Coronary artery (tissue), 2 donors: ENCODE measurements at regions not wholly inside any gene's neighbourhood (a gene's known extent, or its start where the extent isn't known, plus 50 kb on each side); places are given as distances from the start of the nearest gene placed in this dataset.

ENCODE experiments used
- DNase-seq: peaks from one replicate; pipeline ENCODE4 v3.0.0-alpha.2; 2017; ENCODE audit warnings: low spot score
- H3K27ac ChIP-seq, 2 donors: fragments of 200-600 bp; sonication (generic); one replicate each; pipeline ENCODE4 v1.5.1; 2016 to 2019
- H3K4me3 ChIP-seq: fragments of 200-600 bp; sonication (generic); 2 replicates; pipeline ENCODE4 v1.5.1; 2016; ENCODE audit warnings: mild to moderate bottlenecking, moderate library complexity
- TF ChIP-seq, protein P1 (sequence below): fragments of 200-600 bp; sonication (generic); IDR thresholded peaks from one replicate; pipeline ENCODE4 v1.5.1; 2019; ENCODE audit warnings: antibody characterized with exemption

DNA sequence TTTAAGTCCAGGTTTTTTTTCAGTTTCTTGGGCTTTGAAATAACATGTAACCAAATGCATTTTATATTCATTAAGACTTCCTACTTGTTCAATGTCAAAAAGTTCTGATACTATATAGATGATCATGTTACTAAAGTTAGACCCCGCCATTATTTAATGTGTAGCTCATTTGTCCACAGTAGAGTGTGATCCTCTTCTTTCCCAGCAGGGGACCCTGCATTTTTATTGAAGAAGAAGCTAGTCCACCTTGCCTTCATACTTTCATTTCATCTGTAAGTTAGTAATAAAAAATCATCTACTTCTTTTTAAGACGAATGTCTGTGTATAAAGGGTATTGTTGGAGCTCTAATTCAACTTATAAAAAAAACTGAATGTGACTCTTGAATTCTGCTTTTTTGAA, 404.6 kb downstream of the SI start:
- Histone ChIP-seq H3K27ac (no peak overlapping the region), H3K4me3 (no peak overlapping the region)
- TF ChIP-seq, protein P1, sequence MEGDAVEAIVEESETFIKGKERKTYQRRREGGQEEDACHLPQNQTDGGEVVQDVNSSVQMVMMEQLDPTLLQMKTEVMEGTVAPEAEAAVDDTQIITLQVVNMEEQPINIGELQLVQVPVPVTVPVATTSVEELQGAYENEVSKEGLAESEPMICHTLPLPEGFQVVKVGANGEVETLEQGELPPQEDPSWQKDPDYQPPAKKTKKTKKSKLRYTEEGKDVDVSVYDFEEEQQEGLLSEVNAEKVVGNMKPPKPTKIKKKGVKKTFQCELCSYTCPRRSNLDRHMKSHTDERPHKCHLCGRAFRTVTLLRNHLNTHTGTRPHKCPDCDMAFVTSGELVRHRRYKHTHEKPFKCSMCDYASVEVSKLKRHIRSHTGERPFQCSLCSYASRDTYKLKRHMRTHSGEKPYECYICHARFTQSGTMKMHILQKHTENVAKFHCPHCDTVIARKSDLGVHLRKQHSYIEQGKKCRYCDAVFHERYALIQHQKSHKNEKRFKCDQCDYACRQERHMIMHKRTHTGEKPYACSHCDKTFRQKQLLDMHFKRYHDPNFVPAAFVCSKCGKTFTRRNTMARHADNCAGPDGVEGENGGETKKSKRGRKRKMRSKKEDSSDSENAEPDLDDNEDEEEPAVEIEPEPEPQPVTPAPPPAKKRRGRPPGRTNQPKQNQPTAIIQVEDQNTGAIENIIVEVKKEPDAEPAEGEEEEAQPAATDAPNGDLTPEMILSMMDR, result no peak
- no peak for DNase-seq

DNA sequence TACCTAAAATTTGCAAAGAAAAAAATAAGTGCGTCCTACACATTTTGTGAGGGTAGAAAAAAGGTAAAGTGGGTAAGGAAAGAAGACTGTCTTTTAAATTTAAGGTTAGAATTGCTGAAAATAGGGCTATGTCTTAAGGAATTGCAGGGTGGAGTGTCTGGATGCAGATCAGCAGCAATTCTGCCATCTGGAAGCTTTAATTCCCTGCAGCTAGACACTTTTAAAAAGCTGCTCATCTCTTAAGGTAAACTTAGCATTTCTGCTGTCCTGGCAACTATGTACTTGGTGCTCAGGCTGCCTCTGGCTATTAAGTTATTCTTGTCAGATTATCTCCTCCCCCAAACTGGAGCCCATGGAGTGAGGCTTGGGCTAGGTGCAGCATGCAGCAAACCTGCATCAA, 420.2 kb downstream of the SI start:
- H3K27ac ChIP-seq, result no peak overlapping the region
- no peak overlapping the region for H3K4me3 ChIP-seq
- TF ChIP-seq, protein P1, result no peak
- DNase-seq, result no peak

DNA sequence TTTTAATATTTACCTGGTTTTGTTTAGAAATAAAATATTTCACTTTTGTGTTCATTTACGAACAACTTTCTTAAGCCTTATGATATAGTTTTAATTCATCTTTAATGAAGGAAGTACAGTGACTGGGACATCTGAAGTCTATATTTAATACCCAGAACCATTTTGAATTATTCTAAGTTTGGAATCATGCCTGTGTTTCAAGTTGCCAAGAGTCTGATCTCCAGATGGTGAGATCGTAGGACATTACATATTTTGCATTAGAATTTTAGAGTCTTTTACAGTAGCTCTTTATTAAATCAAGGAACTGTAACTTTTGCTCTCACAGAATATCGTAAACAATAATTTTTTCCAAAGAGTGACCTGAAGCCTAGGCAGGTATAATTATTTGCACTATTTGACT, 420.7 kb downstream of the SI start:
- no peak for DNase-seq
- Histone ChIP-seq H3K4me3 (no peak overlapping the region), H3K27ac (no peak overlapping the region)
- TF ChIP-seq, protein P1, result no peak

DNA sequence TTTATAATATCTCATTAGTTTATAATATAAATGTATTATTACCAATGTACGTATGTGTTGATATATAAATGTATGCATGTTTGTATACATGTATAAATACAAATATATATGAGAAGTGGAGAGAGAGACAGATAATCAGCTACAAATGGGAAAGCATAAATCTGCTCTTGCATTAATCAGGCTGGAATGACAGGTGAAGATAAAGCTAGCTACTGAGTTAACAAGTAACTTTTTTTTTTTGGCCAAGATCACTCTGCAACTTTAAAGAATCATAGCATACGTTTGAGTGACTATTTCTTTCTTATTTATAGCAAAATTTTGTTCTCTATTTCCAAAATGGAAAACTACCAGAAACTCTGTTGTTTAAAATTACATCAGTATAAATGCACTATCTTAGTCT, 422.8 kb downstream of the SI start:
- no peak for DNase-seq
- TF ChIP-seq, protein P1, result no peak
- H3K4me3 ChIP-seq, result no peak overlapping the region
- H3K27ac ChIP-seq, result no peak overlapping the region

DNA sequence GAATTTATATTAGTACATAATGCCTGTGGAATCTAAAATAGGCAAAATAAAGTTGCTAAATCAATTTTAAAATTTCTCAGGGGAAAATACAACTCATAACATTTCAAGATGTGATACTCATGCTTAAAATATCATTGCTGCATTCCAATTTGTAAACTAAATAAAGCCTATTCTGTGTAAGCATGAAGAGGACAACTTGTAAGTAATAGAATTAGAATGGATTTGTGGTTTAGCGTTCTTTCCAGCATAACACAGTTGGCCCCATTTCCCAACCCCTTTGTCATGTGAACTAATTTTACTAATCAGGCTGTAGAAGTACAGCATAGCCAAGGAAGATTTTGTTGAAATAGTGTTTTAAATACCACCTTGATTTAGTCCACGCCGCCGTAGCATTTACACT, 437.2 kb downstream of the SI start:
- no peak overlapping the region for H3K4me3 ChIP-seq
- no peak for DNase-seq
- TF ChIP-seq, protein P1, result no peak
- H3K27ac ChIP-seq, result no peak overlapping the region

DNA sequence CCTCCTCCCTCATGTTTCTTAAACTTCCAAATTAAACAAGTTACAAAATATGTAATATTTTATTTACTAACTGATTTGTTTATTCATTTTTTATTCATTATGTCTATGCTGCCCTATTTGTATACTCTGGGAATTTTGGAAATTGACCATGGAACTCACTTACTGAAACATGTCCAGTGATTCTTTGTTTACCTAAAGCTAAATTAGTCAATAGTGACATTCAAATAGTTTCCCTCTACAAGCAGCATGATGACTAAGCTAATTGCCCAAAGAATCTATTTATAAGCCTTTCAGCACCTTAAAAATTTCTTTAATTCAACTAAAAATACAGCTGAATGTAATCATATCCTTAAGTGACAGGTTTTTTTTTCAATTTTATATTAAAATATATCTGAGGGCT, 437.7 kb downstream of the SI start:
- Histone ChIP-seq H3K27ac (no peak overlapping the region), H3K4me3 (no peak overlapping the region)
- TF ChIP-seq, protein P1, result no peak
- DNase-seq, result no peak

DNA sequence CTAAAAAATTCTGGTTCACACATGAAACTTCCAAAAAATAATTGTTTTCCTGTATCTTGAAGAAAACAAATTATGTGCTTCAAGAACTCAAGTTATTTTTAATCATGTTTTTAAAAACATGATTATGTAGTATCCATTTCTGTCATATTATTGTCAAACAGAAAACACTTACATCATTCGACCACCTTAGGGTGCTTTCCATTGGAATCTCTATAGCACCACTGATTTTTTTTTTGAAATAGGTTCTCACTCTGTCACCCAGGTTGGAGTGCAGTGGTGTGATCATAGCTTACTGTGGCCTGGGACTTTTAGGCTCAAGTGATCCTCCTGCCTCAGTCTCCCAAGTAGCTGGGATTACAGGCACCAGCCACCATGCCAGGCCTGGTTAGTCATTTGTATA, 457.3 kb downstream of the SI start:
- TF ChIP-seq, protein P1, result no peak
- no peak for DNase-seq
- H3K4me3 ChIP-seq, result no peak overlapping the region
- no peak overlapping the region for H3K27ac ChIP-seq
